ENCODE measurements at regions not wholly inside any gene's neighbourhood (a gene's known extent, or its start where the extent isn't known, plus 50 kb on each side); places are given as distances from the start of the nearest gene placed in this dataset.
A peak's percentile ranks its signal among the peaks of the same experiment; 100 is the strongest.

GRCh38 chr6:130602151-130602770, 224.9 kb upstream of the SMLR1 start:
- no peak overlapping the region for H3K4me3 ChIP-seq (ENCODE audit: low read depth, low read length)
- TF ChIP-seq, protein P1, sequence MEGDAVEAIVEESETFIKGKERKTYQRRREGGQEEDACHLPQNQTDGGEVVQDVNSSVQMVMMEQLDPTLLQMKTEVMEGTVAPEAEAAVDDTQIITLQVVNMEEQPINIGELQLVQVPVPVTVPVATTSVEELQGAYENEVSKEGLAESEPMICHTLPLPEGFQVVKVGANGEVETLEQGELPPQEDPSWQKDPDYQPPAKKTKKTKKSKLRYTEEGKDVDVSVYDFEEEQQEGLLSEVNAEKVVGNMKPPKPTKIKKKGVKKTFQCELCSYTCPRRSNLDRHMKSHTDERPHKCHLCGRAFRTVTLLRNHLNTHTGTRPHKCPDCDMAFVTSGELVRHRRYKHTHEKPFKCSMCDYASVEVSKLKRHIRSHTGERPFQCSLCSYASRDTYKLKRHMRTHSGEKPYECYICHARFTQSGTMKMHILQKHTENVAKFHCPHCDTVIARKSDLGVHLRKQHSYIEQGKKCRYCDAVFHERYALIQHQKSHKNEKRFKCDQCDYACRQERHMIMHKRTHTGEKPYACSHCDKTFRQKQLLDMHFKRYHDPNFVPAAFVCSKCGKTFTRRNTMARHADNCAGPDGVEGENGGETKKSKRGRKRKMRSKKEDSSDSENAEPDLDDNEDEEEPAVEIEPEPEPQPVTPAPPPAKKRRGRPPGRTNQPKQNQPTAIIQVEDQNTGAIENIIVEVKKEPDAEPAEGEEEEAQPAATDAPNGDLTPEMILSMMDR (IDR thresholded peaks at IDR 0.05; ENCODE audit: insufficient read depth, low read depth, low read length): no peak
- peak; percentile 97 for DNase-seq (ENCODE audit: low read depth)

GRCh38 chr6:130603391-130603790, 223.8 kb upstream of the SMLR1 start:
- no peak overlapping the region for H3K4me3 ChIP-seq (ENCODE audit: low read depth, low read length)
- DNase-seq (ENCODE audit: low read depth): no peak
- TF ChIP-seq, protein P1 (IDR thresholded peaks at IDR 0.05; ENCODE audit: insufficient read depth, low read depth, low read length): no peak

DNA sequence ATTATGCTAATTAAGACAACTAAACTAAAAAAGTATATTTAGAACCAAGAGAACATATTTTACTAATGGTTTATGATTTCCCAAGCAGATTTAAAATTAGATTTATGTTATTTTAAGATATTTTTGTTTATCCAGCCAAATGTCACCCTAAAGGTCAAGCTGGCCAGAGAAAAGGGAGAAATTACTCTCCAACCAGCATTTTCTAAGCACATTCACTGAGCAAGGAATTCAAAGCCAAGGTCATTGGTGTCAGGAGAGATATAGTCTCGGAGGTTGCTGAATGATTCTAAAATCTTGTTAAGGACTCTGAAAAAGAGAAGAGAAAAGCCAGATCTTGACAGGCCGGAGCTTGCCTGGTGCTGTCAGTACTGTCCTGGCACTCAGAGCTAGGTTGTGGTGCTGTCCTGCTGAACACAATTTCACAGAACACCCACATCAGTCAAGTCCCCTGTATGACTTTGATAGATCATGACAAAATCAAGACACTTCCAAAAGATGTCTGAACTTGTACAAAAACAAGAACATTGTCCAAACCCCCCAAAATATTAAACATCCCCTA, 222.3 kb upstream of the SMLR1 start:
- no peak for DNase-seq (ENCODE audit: low read depth)
- no peak overlapping the region for H3K4me3 ChIP-seq (ENCODE audit: low read depth, low read length)
- TF ChIP-seq, protein P1 (IDR thresholded peaks at IDR 0.05; ENCODE audit: insufficient read depth, low read depth, low read length): no peak

- TF ChIP-seq, protein P1 (IDR thresholded peaks at IDR 0.05; ENCODE audit: insufficient read depth, low read depth, low read length): no peak
- H3K4me3 ChIP-seq (ENCODE audit: low read depth, low read length): no peak overlapping the region
- no peak for DNase-seq (ENCODE audit: low read depth)
Measured at GRCh38 chr6:130610303-130610702, 216.9 kb upstream of the SMLR1 start.

DNA sequence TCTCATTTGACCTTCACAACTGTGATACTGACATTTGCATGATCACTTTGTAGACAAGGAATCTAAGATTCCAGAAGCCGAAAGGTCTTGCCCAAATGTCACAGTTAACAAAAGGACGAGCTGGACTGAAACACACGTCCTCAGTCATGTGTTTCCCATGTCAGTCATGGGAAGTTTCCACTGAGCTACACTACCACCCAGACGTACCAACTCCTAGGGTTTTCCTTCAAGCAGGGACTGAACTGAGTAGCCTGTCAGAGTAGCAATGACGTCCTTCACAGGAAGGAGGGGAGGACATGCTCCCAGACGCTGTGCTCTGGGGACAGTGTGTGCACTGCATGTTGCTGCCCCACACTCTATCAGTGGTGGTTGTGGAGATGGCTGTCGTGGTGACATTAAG, 215.8 kb upstream of the SMLR1 start:
- TF ChIP-seq, protein P1 (IDR thresholded peaks at IDR 0.05; ENCODE audit: insufficient read depth, low read depth, low read length): no peak
- DNase-seq (ENCODE audit: low read depth): no peak
- no peak overlapping the region for H3K4me3 ChIP-seq (ENCODE audit: low read depth, low read length)

DNA sequence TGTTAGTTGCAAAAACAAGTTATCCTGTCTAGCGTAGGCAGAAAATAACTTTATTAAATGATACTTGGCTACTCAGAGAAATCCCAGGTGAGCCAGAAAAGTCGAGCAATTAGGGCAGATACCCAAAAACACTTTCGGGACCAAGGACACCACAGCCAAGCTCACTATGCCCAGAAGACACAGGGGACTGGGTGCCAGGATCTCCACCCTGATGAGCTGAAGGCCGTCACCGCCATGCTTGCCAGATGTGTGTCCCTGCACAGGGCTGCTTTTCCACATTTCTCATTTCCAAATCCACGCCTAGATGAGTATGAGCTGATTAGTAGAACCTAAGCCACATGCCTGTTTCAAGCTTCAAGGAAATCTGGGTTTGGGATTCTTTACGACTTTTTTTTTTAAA, 214.0 kb upstream of the SMLR1 start:
- H3K4me3 ChIP-seq (ENCODE audit: low read depth, low read length): no peak overlapping the region
- TF ChIP-seq, protein P1 (IDR thresholded peaks at IDR 0.05; ENCODE audit: insufficient read depth, low read depth, low read length): no peak
- DNase-seq (ENCODE audit: low read depth): no peak

- TF ChIP-seq, protein P1 (IDR thresholded peaks at IDR 0.05; ENCODE audit: insufficient read depth, low read depth, low read length): no peak
- no peak for DNase-seq (ENCODE audit: low read depth)
Measured at GRCh38 chr6:130615816-130616215, 211.4 kb upstream of the SMLR1 start.

More at GRCh38 chr6:130615816-130616215, 211.4 kb upstream of the SMLR1 start:
- H3K4me3 ChIP-seq (ENCODE audit: low read depth, low read length): no peak overlapping the region
